Fibroblast of villous mesenchyme (primary cell): ENCODE measurements at regions not wholly inside any gene's neighbourhood (a gene's known extent, or its start where the extent isn't known, plus 50 kb on each side); places are given as distances from the start of the nearest gene placed in this dataset.

Experiments
- DNase-seq: peaks from one replicate; pipeline ENCODE4 v3.0.0-alpha.2; 2010; ENCODE audit warnings: low read depth
- H3K4me3 ChIP-seq: 2 replicates; pipeline ENCODE4 v1.5.1; 2011; ENCODE audit warnings: low read depth, mild to moderate bottlenecking, low read length
- CTCF ChIP-seq: IDR thresholded peaks from 2 replicates; pipeline ENCODE4 v1.5.1; 2012; ENCODE audit warnings: low read depth, mild to moderate bottlenecking, low read length; ENCODE audit not compliant: insufficient read depth

- no peak for DNase-seq
- no peak overlapping the region for H3K4me3 ChIP-seq
- TF ChIP-seq CTCF: no peak
Measured at GRCh38 chr14:84202486-84202885, 1327.5 kb upstream of the FLRT2 start.

- DNase-seq: no peak
- TF ChIP-seq CTCF: no peak
- no peak overlapping the region for H3K4me3 ChIP-seq
Measured at GRCh38 chr14:84203896-84204295, 1326.0 kb upstream of the FLRT2 start.

DNA sequence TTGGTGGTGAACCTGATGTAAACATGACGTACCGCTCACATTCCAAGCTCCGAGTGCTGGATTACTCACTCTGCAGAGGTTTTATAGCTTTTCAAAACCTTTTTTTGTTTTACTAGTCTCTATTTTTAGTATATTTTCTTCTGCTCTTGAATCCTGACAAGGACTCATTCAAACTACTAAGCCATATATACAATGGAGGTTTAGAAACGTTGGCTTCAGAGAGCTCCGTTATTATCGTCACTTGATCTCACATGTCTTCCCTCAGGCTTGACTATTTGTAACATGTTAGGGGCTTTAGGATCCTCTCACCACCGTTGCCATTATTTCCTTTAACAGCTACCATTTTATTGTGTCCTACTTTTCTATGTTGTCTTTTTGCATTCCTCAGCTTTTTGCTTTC is 1321.5 kb upstream of the FLRT2 start:
- no peak for TF ChIP-seq CTCF
- no peak overlapping the region for H3K4me3 ChIP-seq
- DNase-seq: no peak

GRCh38 chr14:84209031-84209430 is 1320.9 kb upstream of the FLRT2 start:
- no peak for TF ChIP-seq CTCF
- H3K4me3 ChIP-seq: no peak overlapping the region
- DNase-seq: no peak

GRCh38 chr14:84217066-84217465 is 1312.9 kb upstream of the FLRT2 start:
- H3K4me3 ChIP-seq: no peak overlapping the region
- no peak for TF ChIP-seq CTCF
- no peak for DNase-seq

DNA sequence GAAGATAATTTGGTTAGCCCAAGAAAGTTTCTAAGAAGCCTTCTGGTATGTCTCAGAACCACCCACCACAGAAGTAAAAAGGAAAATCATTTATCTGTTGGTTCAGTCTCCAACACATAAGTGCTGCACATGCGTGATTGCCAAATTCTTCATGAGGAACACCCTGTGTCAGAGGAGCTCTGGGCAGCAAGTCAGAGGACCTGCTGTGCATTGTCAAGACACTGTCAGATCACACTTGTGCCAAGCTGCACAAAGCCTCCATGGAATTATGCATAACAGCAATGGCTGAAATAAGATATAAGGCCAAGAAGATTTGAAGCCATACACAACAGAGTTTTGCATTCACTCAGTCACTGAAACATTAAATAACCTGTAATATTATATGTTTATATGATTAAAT is 1304.7 kb upstream of the FLRT2 start:
- DNase-seq: peak; percentile 18
- no peak for TF ChIP-seq CTCF
- H3K4me3 ChIP-seq: no peak overlapping the region

DNA sequence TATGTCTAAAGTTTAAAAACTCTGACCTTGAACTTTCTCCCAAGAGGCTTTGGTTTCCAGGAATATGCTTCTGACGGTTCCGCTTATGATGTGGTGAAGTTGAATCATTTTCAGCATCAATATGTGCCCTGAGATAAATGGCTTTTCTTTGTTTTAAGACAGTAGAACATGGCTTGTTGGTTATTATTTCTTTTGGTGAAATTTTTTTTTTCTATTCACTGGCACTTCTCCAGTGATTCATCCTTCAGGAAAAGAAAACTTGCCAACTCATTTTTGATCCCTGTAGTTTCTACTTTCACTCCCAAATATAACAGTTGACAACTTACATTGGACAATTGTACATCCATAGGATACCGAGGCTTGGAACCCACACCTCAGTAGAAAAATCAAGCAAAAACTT is 1301.2 kb upstream of the FLRT2 start:
- no peak for TF ChIP-seq CTCF
- DNase-seq: no peak
- no peak overlapping the region for H3K4me3 ChIP-seq
